IMR-90 (cell line): ENCODE measurements at regions not wholly inside any gene's neighbourhood (a gene's known extent, or its start where the extent isn't known, plus 50 kb on each side); places are given as distances from the start of the nearest gene placed in this dataset.

Source experiments
- ATAC-seq: fragments of 200-7000 bp; cut with Tn5 transposase; 2 replicates; pipeline ENCODE4 v1.9.1; 2020; ENCODE audit warnings: low read depth, mild to moderate bottlenecking, moderate library complexity
- BruUV-seq: library from RNA; stranded (reverse); fragments of 400-500 nt; replicated peaks from 2 replicates; lab custom pipeline; 2021; lab: Mats Ljungman, UMichigan
- CTCF ChIA-PET: fragments of 300-600 bp; formaldehyde crosslinking; extraction: SDS; loops from one replicate; lab custom pipeline; 2021; ENCODE audit warnings: antibody characterized with exemption; lab: Yijun Ruan, JAX
- POLR2A ChIA-PET: fragments of 300-600 bp; sonication (Branson Sonifier 250); formaldehyde crosslinking; loops from one replicate; lab custom pipeline; 2022; ENCODE audit warnings: antibody characterized with exemption; ENCODE audit not compliant: unreplicated experiment; lab: Charles Lee
- DNase-seq: peaks from one replicate; pipeline ENCODE4 v3.0.0; 2013
- H2AFZ ChIP-seq: replicated peaks from 2 replicates; pipeline ENCODE3; 2013; ENCODE audit warnings: low read length, mild to moderate bottlenecking; ENCODE audit not compliant: poor library complexity
- H2AK5ac ChIP-seq: 2 replicates; pipeline ENCODE4 v1.6.1; 2013; ENCODE audit warnings: low read depth, low read length, inconsistent platforms
- H2AK9ac ChIP-seq: replicated peaks from 2 replicates; pipeline ENCODE3; 2013; ENCODE audit warnings: mild to moderate bottlenecking, low read depth, low read length, moderate library complexity; ENCODE audit not compliant: poor library complexity
- H2BK120ac ChIP-seq: 2 replicates; pipeline ENCODE4 v1.6.1; 2013; ENCODE audit warnings: low read depth, low read length, inconsistent platforms
- H2BK15ac ChIP-seq: 3 replicates; pipeline ENCODE4 v1.6.1; 2013; ENCODE audit warnings: low read depth, low read length, inconsistent platforms
- H2BK20ac ChIP-seq: 2 replicates; pipeline ENCODE4 v1.6.1; 2013; ENCODE audit warnings: low read depth, mild to moderate bottlenecking, inconsistent platforms, low read length, moderate library complexity
- H2BK5ac ChIP-seq: 2 replicates; pipeline ENCODE4 v1.6.1; 2013; ENCODE audit warnings: mild to moderate bottlenecking, low read depth, low read length, inconsistent platforms; ENCODE audit not compliant: poor library complexity, severe bottlenecking
- H3K14ac ChIP-seq: replicated peaks from 2 replicates; pipeline ENCODE4 v1.6.1; 2013; ENCODE audit warnings: low read depth, low read length, inconsistent platforms
- H3K18ac ChIP-seq: 2 replicates; pipeline ENCODE4 v1.6.1; 2013; ENCODE audit warnings: low read depth, low read length, control low read depth
- H3K23ac ChIP-seq: 2 replicates; pipeline ENCODE4 v1.6.1; 2013; ENCODE audit warnings: low read depth, low read length, inconsistent platforms
- H3K27ac ChIP-seq: 2 replicates; pipeline ENCODE4 v1.5.1; 2013; ENCODE audit warnings: mild to moderate bottlenecking, control low read depth, low read length; ENCODE audit not compliant: insufficient read depth
- H3K27me3 ChIP-seq: 2 replicates; pipeline ENCODE4 v1.6.1; 2013; ENCODE audit warnings: low read length; ENCODE audit not compliant: control insufficient read depth, insufficient read depth
- H3K36me3 ChIP-seq: 2 replicates; pipeline ENCODE4 v1.6.1; 2013; ENCODE audit warnings: low read length, mixed read lengths; ENCODE audit not compliant: control insufficient read depth, insufficient read depth
- H3K4ac ChIP-seq: 2 replicates; pipeline ENCODE4 v1.6.1; 2013; ENCODE audit warnings: low read depth, low read length, inconsistent platforms
- H3K4me1 ChIP-seq: 2 replicates; pipeline ENCODE4 v1.6.1; 2013; ENCODE audit warnings: low read length, mixed read lengths; ENCODE audit not compliant: control insufficient read depth, insufficient read depth
- H3K4me2 ChIP-seq: 2 replicates; pipeline ENCODE4 v1.6.1; 2013; ENCODE audit warnings: low read depth, mild to moderate bottlenecking, control low read depth, low read length, moderate library complexity
- H3K4me3 ChIP-seq: 2 replicates; pipeline ENCODE4 v1.5.1; 2013; ENCODE audit warnings: low read depth, mild to moderate bottlenecking, control low read depth, low read length, moderate library complexity; ENCODE audit not compliant: insufficient read depth
- H3K56ac ChIP-seq: 2 replicates; pipeline ENCODE4 v1.6.1; 2013; ENCODE audit warnings: low read length, inconsistent platforms; ENCODE audit not compliant: insufficient read depth; ENCODE audit errors: extremely low read depth
- H3K79me1 ChIP-seq, 2 experiments: 2 replicates each; pipeline ENCODE4 v1.6.1; 2013; ENCODE audit warnings: low read length in 2 of 2, inconsistent platforms in 1 of 2, low read depth in 1 of 2
- H3K9ac ChIP-seq: 2 replicates; pipeline ENCODE4 v1.6.1; 2013; ENCODE audit warnings: low read depth, low read length, control low read depth
- H3K9me1 ChIP-seq: 2 replicates; pipeline ENCODE4 v1.6.1; 2013; ENCODE audit warnings: low read length, inconsistent platforms; ENCODE audit not compliant: insufficient read depth
- H3K9me3 ChIP-seq: 2 replicates; pipeline ENCODE4 v1.6.1; 2013; ENCODE audit warnings: low read length; ENCODE audit not compliant: control insufficient read depth, insufficient read depth
- H4K20me1 ChIP-seq: 2 replicates; pipeline ENCODE4 v1.6.1; 2013; ENCODE audit warnings: low read length, inconsistent platforms; ENCODE audit not compliant: insufficient read depth
- H4K5ac ChIP-seq: 2 replicates; pipeline ENCODE4 v1.6.1; 2013; ENCODE audit warnings: mild to moderate bottlenecking, low read depth, low read length, control low read depth
- H4K8ac ChIP-seq, 2 experiments: 2 replicates each; pipeline ENCODE4 v1.6.1; 2013; ENCODE audit warnings: low read depth in 2 of 2, low read length in 2 of 2, control low read depth in 1 of 2, inconsistent platforms in 1 of 2
- H4K91ac ChIP-seq: 2 replicates; pipeline ENCODE4 v1.6.1; 2013; ENCODE audit warnings: low read depth, low read length, inconsistent platforms; ENCODE audit not compliant: insufficient read depth
- RFX5 ChIP-seq: IDR thresholded peaks from 2 replicates; pipeline ENCODE4 v1.8.0; 2012; ENCODE audit warnings: low read depth, mild to moderate bottlenecking, low read length, moderate library complexity
- WGBS, 2 experiments: methylation state at CpG; one replicate each; pipeline versions ENCODE4 v1.1.5 to v1.1.7; 2013; ENCODE audit warnings: missing lambda C conversion rate in 2 of 2; ENCODE audit not compliant: insufficient read length in 1 of 2; ENCODE audit errors: extremely low coverage in 2 of 2; 5-methylcytosine and 5-hydroxymethylcytosine counted together
- dilution Hi-C: fragments of 300-500 bp; cut with HindIII; formaldehyde crosslinking; loops from one replicate; pipeline ENCODE4 v1.14.3; 2018; ENCODE audit warnings: low sequenced_read_pairs; ENCODE audit not compliant: unreplicated experiment
- in situ Hi-C: fragments of 300-500 bp; cut with MboI; formaldehyde crosslinking; loops from 3 replicates; pipeline ENCODE4 v1.14.3; 2019; ENCODE audit warnings: low sequenced_read_pairs, inconsistent platforms, mixed read lengths
- intact Hi-C: fragments of 100-400 bp; cut with micrococcal nuclease; formaldehyde crosslinking; loops from 2 replicates; pipeline ENCODE4 v1.10.0; 2022
- TF ChIP-seq, protein P1 (sequence below): fragments of 150-350 bp; IDR thresholded peaks from 2 replicates; pipeline ENCODE4 v1.6.1; 2017; ENCODE audit warnings: mild to moderate bottlenecking, antibody characterized with exemption, low read length, low read depth

DNA sequence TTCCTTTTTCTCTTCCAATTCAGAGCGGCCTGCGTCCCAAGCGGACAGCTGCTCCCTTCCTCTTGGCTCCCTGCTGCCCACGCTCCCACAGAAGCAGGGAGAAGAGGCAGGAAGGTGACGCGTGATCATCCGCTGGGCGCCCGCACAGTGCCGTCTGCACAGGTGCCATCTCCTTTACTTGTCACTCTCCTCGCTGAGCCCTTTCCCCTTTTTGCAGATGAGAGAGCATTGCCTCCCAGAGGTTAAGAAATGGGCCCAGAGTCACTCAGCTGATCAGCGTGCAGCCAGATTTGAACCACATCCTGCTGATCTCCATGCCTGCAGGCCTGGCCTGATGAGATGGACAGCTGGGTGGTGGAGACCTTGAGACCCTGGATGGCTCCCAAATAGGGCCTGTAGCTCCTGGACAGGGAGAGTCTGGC is 299.8 kb downstream of the SEC14L1 start:
- Histone ChIP-seq H3K36me3 (peaks cover 7% of the 10 kb centered on the region; the same call in 1 of the 2 replicates), H4K91ac (no peak overlapping the region), H3K4me3 (no peak overlapping the region), H3K9me1 (peaks cover 34% of the 10 kb centered on the region), H4K20me1 (peaks cover 96% of the 10 kb centered on the region), H2BK5ac (no peak overlapping the region), H2BK120ac (no peak overlapping the region), H3K9ac (no peak overlapping the region), H2AK9ac (no peak overlapping the region), H3K23ac (no peak overlapping the region), H4K5ac (no peak overlapping the region), H3K4me2 (no peak overlapping the region), H3K27ac (no peak overlapping the region), H3K56ac (no peak overlapping the region), H2BK15ac (no peak overlapping the region), H4K8ac (no peak overlapping the region), H3K79me1 (peaks cover 39 to 94% of the 10 kb centered on the region in 2 experiments), H3K18ac (no peak overlapping the region), H3K4me1 (peaks cover 50% of the 10 kb centered on the region), H3K4ac (no peak overlapping the region), H3K14ac (no peak overlapping the region), H2BK20ac (no peak overlapping the region), H2AK5ac (no peak overlapping the region), H2AFZ (no peak overlapping the region), H3K9me3 (no peaks in the 10 kb centered on the region), H3K27me3 (no peaks in the 10 kb centered on the region)
- no TSS peak for BruUV-seq
- ChIA-PET CTCF (no interaction called here), POLR2A (no interaction called here)
- ATAC-seq (no peak), DNase-seq (no peak)
- in situ Hi-C loops (no loop called here), intact Hi-C loops (no loop called here), dilution Hi-C loops (no loop called here)
- TF ChIP-seq, protein P1, sequence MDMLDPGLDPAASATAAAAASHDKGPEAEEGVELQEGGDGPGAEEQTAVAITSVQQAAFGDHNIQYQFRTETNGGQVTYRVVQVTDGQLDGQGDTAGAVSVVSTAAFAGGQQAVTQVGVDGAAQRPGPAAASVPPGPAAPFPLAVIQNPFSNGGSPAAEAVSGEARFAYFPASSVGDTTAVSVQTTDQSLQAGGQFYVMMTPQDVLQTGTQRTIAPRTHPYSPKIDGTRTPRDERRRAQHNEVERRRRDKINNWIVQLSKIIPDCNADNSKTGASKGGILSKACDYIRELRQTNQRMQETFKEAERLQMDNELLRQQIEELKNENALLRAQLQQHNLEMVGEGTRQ = no peak
- no peak for TF ChIP-seq RFX5
- 91% methylated on average over 8 of the region's 12 CpGs; no CpG with 5 or more reads in 1 of the 2 experiments for WGBS, 2 experiments
